B cell (primary cell): ENCODE measurements at regions not wholly inside any gene's neighbourhood (a gene's known extent, or its start where the extent isn't known, plus 50 kb on each side); places are given as distances from the start of the nearest gene placed in this dataset.

Experiments
- ATAC-seq: fragments of 200-7000 bp; cut with Tn5 transposase; one replicate; pipeline ENCODE4 v1.10.0; 2021; ENCODE audit warnings: low read depth, mild to moderate bottlenecking, moderate number of reproducible peaks, moderate library complexity
- CTCF ChIA-PET: fragments of 350-600 bp; sonication (Branson Sonifier 250); formaldehyde crosslinking; loops from one replicate; lab custom pipeline; 2021; ENCODE audit warnings: antibody characterized with exemption, inconsistent platforms; lab: Charles Lee
- POLR2A ChIA-PET: fragments of 350-600 bp; sonication (Branson Sonifier 250); formaldehyde crosslinking; loops from one replicate; lab custom pipeline; 2021; ENCODE audit warnings: antibody characterized with exemption; lab: Charles Lee
- DNase-seq: peaks from one replicate; pipeline ENCODE4 v3.0.0; 2013
- H2AFZ ChIP-seq: 2 replicates; pipeline ENCODE4 v1.6.1; 2012; ENCODE audit warnings: mild to moderate bottlenecking, low read depth, low read length; ENCODE audit not compliant: insufficient read depth, poor library complexity, severe bottlenecking
- H3K27ac ChIP-seq, 2 donors: 1 replicate in 1 of 2; 2 replicates in 1 of 2; pipeline ENCODE4 v1.5.1; 2012 to 2013; ENCODE audit warnings: low read length in 2 of 2, mild to moderate bottlenecking in 2 of 2, moderate library complexity in 1 of 2
- H3K27me3 ChIP-seq, 4 experiments: fragments of 200-600 bp in 1 of 4; sonication (generic) in 1 of 4; replicated peaks in 1 of 4; 1 replicate in 2 of 4; 2 replicates in 2 of 4; pipeline versions ENCODE4 v1.6.1 to v1.7.0; 2013 to 2016; ENCODE audit warnings: low read length in 3 of 4, mild to moderate bottlenecking in 2 of 4, mixed read lengths in 1 of 4, moderate library complexity in 1 of 4; ENCODE audit not compliant: insufficient read depth in 4 of 4, control insufficient read depth in 3 of 4; ENCODE audit errors: control extremely low read depth in 1 of 4
- H3K36me3 ChIP-seq, 2 experiments: replicated peaks in 1 of 2; 1 replicate in 1 of 2; 2 replicates in 1 of 2; pipeline versions ENCODE4 v1.6.1 to v1.7.1; 2013; ENCODE audit warnings: low read length in 1 of 2; ENCODE audit not compliant: insufficient read depth in 2 of 2, control insufficient read depth in 1 of 2; ENCODE audit errors: control extremely low read depth in 1 of 2, extremely low read depth in 1 of 2
- H3K4me1 ChIP-seq, 2 donors: fragments of 200-600 bp in 1 of 2; sonication (generic) in 1 of 2; 1 replicate in 1 of 2; 2 replicates in 1 of 2; pipeline versions ENCODE4 v1.5.1 to v1.6.1; 2013 to 2017; ENCODE audit warnings: low read length in 2 of 2; ENCODE audit not compliant: control insufficient read depth in 2 of 2, insufficient read depth in 2 of 2
- H3K4me2 ChIP-seq: replicated peaks from 2 replicates; pipeline ENCODE3; 2012; ENCODE audit warnings: mild to moderate bottlenecking, low read depth, low read length; ENCODE audit not compliant: poor library complexity, severe bottlenecking
- H3K4me3 ChIP-seq, 5 experiments: fragments of 200-600 bp in 1 of 5; sonication (generic) in 1 of 5; 1 replicate in 3 of 5; 2 replicates in 2 of 5; pipeline versions ENCODE4 v1.5.1 to v1.7.0; 2011 to 2016; ENCODE audit warnings: low read length in 4 of 5, mild to moderate bottlenecking in 4 of 5, low read depth in 2 of 5, control low read depth in 1 of 5, moderate library complexity in 1 of 5; ENCODE audit not compliant: insufficient read depth in 1 of 5; ENCODE audit errors: control extremely low read depth in 1 of 5, extremely low read depth in 1 of 5
- H3K79me2 ChIP-seq: fragments of 200-600 bp; sonication (generic); one replicate; pipeline ENCODE4 v1.6.0; 2016; ENCODE audit warnings: low read length; ENCODE audit not compliant: control insufficient read depth, insufficient read depth
- H3K9ac ChIP-seq: fragments of 200-600 bp; sonication (generic); 2 replicates; pipeline ENCODE4 v1.6.1; 2017; ENCODE audit warnings: mild to moderate bottlenecking, low read length, moderate library complexity
- H3K9me3 ChIP-seq, 3 donors: one replicate each; pipeline versions ENCODE4 v1.6.1 to v1.7.1; 2013; ENCODE audit warnings: low read length in 2 of 3; ENCODE audit not compliant: control insufficient read depth in 2 of 3, insufficient read depth in 1 of 3; ENCODE audit errors: control extremely low read depth in 1 of 3
- H4K20me1 ChIP-seq: 2 replicates; pipeline ENCODE4 v1.6.0; 2012; ENCODE audit warnings: mild to moderate bottlenecking, low read length; ENCODE audit not compliant: insufficient read depth, control insufficient read depth, poor library complexity, severe bottlenecking
- H3K27ac Mint-ChIP-seq: one replicate; pipeline ENCODE4 v1.8.0; 2021; ENCODE audit warnings: mixed read lengths
- H3K27me3 Mint-ChIP-seq: one replicate; pipeline ENCODE4 v1.8.0; 2021; ENCODE audit warnings: mixed read lengths
- H3K4me1 Mint-ChIP-seq: one replicate; pipeline ENCODE4 v1.8.0; 2021; ENCODE audit warnings: mixed read lengths
- H3K4me3 Mint-ChIP-seq: one replicate; pipeline ENCODE4 v1.8.0; 2021; ENCODE audit warnings: mixed read lengths
- H3K9me3 Mint-ChIP-seq: one replicate; pipeline ENCODE4 v1.8.0; 2022; ENCODE audit warnings: mixed read lengths; ENCODE audit not compliant: insufficient read depth
- EZH2 ChIP-seq: IDR thresholded peaks from 2 replicates; pipeline ENCODE4 v1.6.1; 2012; ENCODE audit warnings: borderline replicate concordance, low read depth, mild to moderate bottlenecking, moderate library complexity, low read length; ENCODE audit not compliant: insufficient read depth, poor library complexity, severe bottlenecking
- WGBS: methylation state at CpG from one replicate; pipeline ENCODE4 v1.1.5; 2013; ENCODE audit warnings: missing lambda C conversion rate; ENCODE audit not compliant: insufficient coverage; 5-methylcytosine and 5-hydroxymethylcytosine counted together
- intact Hi-C: fragments of 100-400 bp; cut with micrococcal nuclease; formaldehyde crosslinking; loops from one replicate; pipeline ENCODE4 v1.10.0; 2022
- TF ChIP-seq, protein P1 (sequence below): fragments of 200-600 bp; IDR thresholded peaks from one replicate; pipeline ENCODE4 v1.8.0; 2022; ENCODE audit warnings: antibody characterized with exemption, mild to moderate bottlenecking

DNA sequence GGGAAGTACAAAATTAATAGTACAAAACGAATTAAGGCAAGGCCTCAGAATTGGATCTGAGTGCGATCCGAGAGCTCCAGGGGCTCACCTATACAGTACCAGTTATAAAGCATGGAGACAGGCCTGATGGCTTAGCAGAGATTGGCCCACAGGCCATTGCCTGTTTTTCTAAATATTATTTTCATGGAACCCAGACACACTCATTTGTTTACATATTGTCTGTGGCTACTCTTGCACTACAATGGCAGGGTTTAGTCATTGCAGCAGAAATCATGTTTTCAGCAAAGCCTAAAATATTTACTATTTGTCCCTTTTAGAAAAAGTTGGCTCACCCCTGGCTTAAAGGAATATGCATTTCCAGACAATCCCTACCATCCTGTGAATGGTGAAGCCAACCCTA, 578.9 kb downstream of the PLPP3 start:
- Histone ChIP-seq H3K36me3 (no peaks in the 10 kb centered on the region), H2AFZ (no peak overlapping the region), H3K79me2 (no peaks in the 10 kb centered on the region), H3K27me3 (no peaks in the 10 kb centered on the region), H3K4me2 (no peak overlapping the region), H3K9ac (no peak overlapping the region), H3K4me3 (no peak overlapping the region), H4K20me1 (no peaks in the 10 kb centered on the region), H3K9me3 (peaks cover 0 to 1% (median 0%) of the 10 kb centered on the region in 3 donors), H3K27ac (no peak overlapping the region), H3K4me1 (peaks cover 0 to 9% of the 10 kb centered on the region in 2 donors)
- DNase-seq (no peak), ATAC-seq (no peak)
- intact Hi-C loops, result no loop called here
- POLR2A ChIA-PET, result no interaction called here
- peaks cover 11% of the 10 kb centered on the region for H3K4me1 Mint-ChIP-seq
- H3K4me3 Mint-ChIP-seq, result no peak overlapping the region
- TF ChIP-seq EZH2, result no peak
- TF ChIP-seq, protein P1, sequence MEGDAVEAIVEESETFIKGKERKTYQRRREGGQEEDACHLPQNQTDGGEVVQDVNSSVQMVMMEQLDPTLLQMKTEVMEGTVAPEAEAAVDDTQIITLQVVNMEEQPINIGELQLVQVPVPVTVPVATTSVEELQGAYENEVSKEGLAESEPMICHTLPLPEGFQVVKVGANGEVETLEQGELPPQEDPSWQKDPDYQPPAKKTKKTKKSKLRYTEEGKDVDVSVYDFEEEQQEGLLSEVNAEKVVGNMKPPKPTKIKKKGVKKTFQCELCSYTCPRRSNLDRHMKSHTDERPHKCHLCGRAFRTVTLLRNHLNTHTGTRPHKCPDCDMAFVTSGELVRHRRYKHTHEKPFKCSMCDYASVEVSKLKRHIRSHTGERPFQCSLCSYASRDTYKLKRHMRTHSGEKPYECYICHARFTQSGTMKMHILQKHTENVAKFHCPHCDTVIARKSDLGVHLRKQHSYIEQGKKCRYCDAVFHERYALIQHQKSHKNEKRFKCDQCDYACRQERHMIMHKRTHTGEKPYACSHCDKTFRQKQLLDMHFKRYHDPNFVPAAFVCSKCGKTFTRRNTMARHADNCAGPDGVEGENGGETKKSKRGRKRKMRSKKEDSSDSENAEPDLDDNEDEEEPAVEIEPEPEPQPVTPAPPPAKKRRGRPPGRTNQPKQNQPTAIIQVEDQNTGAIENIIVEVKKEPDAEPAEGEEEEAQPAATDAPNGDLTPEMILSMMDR, result no peak
- no peak overlapping the region for H3K27ac Mint-ChIP-seq
- peaks cover 4% of the 10 kb centered on the region for H3K9me3 Mint-ChIP-seq
- WGBS, result 89% methylated on average over 3 of the region's 3 CpGs
- CTCF ChIA-PET, result no interaction called here
- peaks cover 5% of the 10 kb centered on the region for H3K27me3 Mint-ChIP-seq

DNA sequence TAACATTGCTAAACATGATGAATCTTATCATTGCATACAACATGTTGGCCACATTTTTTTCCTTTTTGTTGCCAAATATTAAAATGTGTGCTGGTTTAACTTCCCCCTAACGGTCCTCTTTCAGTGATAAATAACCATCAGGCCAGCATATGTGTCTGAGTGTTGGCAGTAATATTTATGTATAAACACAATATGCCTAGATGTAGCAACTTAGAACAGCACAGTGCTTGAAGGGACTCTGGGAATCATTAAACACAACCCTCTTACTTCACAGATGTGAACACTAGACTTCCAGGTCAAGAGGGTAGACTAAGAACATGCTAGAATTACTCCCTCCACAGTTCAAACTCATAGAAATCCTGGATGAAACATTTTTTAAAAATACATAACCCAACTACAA, 581.8 kb downstream of the PLPP3 start:
- Histone ChIP-seq H3K9me3 (peaks cover 0 to 1% (median 0%) of the 10 kb centered on the region in 3 donors), H4K20me1 (no peaks in the 10 kb centered on the region), H3K9ac (no peak overlapping the region), H3K36me3 (no peaks in the 10 kb centered on the region), H3K4me1 (no peaks in the 10 kb centered on the region), H3K79me2 (no peaks in the 10 kb centered on the region), H3K27me3 (no peaks in the 10 kb centered on the region), H2AFZ (no peak overlapping the region), H3K4me2 (no peak overlapping the region), H3K27ac (no peak overlapping the region), H3K4me3 (no peak overlapping the region)
- CTCF ChIA-PET, result no interaction called here
- ATAC-seq (no peak), DNase-seq (no peak)
- POLR2A ChIA-PET, result no interaction called here
- no peak overlapping the region for H3K27ac Mint-ChIP-seq
- H3K4me1 Mint-ChIP-seq, result no peaks in the 10 kb centered on the region
- H3K27me3 Mint-ChIP-seq, result peaks cover 19% of the 10 kb centered on the region
- WGBS, result no CpG with 5 or more reads among the region's 1 CpG
- H3K4me3 Mint-ChIP-seq, result no peak overlapping the region
- H3K9me3 Mint-ChIP-seq, result peaks cover 4% of the 10 kb centered on the region
- TF ChIP-seq EZH2, result no peak
- TF ChIP-seq, protein P1, result no peak
- intact Hi-C loops, result no loop called here
